Activated B cell treated with CpG ODN at 0.5 μM for 24 hours (primary cell): ENCODE measurements at regions not wholly inside any gene's neighbourhood (a gene's known extent, or its start where the extent isn't known, plus 50 kb on each side); places are given as distances from the start of the nearest gene placed in this dataset.

Experiments
- ATAC-seq: fragments of 200-7000 bp; cut with Tn5 transposase; one replicate; pipeline ENCODE4 v1.10.0; 2021; ENCODE audit warnings: low read depth, mild to moderate bottlenecking, moderate library complexity
- CTCF ChIA-PET: fragments of 350-600 bp; sonication (Branson Sonifier 250); formaldehyde crosslinking; loops from one replicate; lab custom pipeline; 2021; ENCODE audit warnings: antibody characterized with exemption; lab: Charles Lee
- POLR2A ChIA-PET: fragments of 350-600 bp; sonication (Branson Sonifier 250); formaldehyde crosslinking; loops from one replicate; lab custom pipeline; 2021; ENCODE audit warnings: antibody characterized with exemption; lab: Charles Lee
- DNase-seq: peaks from one replicate; pipeline ENCODE4 v3.0.0; 2022
- H3K27ac Mint-ChIP-seq: one replicate; pipeline ENCODE4 v1.8.0; 2020; ENCODE audit warnings: mixed read lengths
- H3K27me3 Mint-ChIP-seq: one replicate; pipeline ENCODE4 v1.8.0; 2021; ENCODE audit warnings: mixed read lengths
- H3K36me3 Mint-ChIP-seq: one replicate; pipeline ENCODE4 v1.8.0; 2021; ENCODE audit warnings: low read depth, mixed read lengths
- H3K4me1 Mint-ChIP-seq: one replicate; pipeline ENCODE4 v1.8.0; 2021; ENCODE audit warnings: mixed read lengths
- H3K4me3 Mint-ChIP-seq: one replicate; pipeline ENCODE4 v1.8.0; 2020; ENCODE audit warnings: mild to moderate bottlenecking, mixed read lengths
- H3K9me3 Mint-ChIP-seq: one replicate; pipeline ENCODE4 v1.8.0; 2020; ENCODE audit warnings: mixed read lengths
- intact Hi-C: fragments of 100-400 bp; cut with micrococcal nuclease; formaldehyde crosslinking; loops from one replicate; pipeline ENCODE4 v1.15.1; 2024
- TF ChIP-seq, protein P1 (sequence below): fragments of 200-600 bp; IDR thresholded peaks from one replicate; pipeline ENCODE4 v1.8.0; 2022; ENCODE audit warnings: antibody characterized with exemption, mild to moderate bottlenecking

DNA sequence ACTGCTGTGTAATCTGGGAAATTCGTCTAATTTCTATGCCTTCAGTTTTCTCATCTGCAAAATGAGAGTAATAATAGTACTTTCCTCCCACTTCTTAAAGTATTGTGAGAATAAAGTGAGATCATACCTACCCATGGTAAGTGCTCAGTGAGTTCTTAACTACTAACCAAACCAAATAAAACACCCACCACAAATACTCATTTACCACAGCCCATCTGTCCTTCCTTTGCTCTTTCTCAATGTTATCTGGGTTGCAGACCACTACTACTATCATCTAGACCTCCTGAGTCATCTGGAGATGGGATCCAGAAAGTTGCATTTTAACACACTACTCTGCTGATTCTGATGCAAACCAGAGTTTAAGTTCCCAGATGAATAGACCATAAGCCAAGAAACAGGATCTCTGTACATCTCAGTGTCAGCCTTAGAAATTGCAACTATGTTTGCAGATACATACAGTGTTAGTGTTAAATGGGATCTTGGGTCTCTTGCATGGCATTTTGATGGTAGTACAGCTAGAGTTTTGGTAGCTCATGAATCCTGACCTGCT lies 105.4 kb upstream of the ATP10B start:
- intact Hi-C loops, result no loop called here
- Mint-ChIP-seq H3K4me3 (no peak overlapping the region), H3K4me1 (no peaks in the 10 kb centered on the region), H3K27ac (no peak overlapping the region), H3K9me3 (no peaks in the 10 kb centered on the region), H3K36me3 (no peaks in the 10 kb centered on the region), H3K27me3 (peaks cover 2% of the 10 kb centered on the region)
- TF ChIP-seq, protein P1, sequence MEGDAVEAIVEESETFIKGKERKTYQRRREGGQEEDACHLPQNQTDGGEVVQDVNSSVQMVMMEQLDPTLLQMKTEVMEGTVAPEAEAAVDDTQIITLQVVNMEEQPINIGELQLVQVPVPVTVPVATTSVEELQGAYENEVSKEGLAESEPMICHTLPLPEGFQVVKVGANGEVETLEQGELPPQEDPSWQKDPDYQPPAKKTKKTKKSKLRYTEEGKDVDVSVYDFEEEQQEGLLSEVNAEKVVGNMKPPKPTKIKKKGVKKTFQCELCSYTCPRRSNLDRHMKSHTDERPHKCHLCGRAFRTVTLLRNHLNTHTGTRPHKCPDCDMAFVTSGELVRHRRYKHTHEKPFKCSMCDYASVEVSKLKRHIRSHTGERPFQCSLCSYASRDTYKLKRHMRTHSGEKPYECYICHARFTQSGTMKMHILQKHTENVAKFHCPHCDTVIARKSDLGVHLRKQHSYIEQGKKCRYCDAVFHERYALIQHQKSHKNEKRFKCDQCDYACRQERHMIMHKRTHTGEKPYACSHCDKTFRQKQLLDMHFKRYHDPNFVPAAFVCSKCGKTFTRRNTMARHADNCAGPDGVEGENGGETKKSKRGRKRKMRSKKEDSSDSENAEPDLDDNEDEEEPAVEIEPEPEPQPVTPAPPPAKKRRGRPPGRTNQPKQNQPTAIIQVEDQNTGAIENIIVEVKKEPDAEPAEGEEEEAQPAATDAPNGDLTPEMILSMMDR, result no peak
- DNase-seq, result no peak
- CTCF ChIA-PET, result no interaction called here
- no peak for ATAC-seq
- POLR2A ChIA-PET, result no interaction called here

DNA sequence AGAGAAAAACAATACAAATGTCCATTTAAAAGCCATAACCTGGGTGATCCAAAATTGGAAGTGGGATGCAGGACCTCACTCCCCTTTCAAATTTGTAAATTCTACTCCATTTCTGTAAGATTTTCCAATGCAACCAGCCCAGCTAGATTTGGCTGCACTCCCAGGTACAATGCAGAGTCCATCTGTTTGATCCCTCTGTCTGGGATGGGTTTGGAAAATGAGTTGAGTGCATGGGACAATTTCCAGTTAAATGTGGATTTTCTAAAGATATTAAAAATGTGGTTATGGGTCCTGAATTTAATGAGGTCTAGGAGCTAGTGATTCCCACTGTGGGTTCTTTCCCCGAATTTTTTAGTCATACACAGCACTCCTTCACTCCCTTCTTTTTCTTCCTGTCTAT lies 104.0 kb upstream of the ATP10B start:
- H3K27ac Mint-ChIP-seq, result no peak overlapping the region
- no peaks in the 10 kb centered on the region for H3K9me3 Mint-ChIP-seq
- ChIA-PET POLR2A (no interaction called here), CTCF (no interaction called here)
- intact Hi-C loops, result no loop called here
- TF ChIP-seq, protein P1, result no peak
- DNase-seq (no peak), ATAC-seq (no peak)
- no peaks in the 10 kb centered on the region for H3K36me3 Mint-ChIP-seq
- no peaks in the 10 kb centered on the region for H3K4me1 Mint-ChIP-seq
- no peak overlapping the region for H3K4me3 Mint-ChIP-seq
- H3K27me3 Mint-ChIP-seq, result no peaks in the 10 kb centered on the region

DNA sequence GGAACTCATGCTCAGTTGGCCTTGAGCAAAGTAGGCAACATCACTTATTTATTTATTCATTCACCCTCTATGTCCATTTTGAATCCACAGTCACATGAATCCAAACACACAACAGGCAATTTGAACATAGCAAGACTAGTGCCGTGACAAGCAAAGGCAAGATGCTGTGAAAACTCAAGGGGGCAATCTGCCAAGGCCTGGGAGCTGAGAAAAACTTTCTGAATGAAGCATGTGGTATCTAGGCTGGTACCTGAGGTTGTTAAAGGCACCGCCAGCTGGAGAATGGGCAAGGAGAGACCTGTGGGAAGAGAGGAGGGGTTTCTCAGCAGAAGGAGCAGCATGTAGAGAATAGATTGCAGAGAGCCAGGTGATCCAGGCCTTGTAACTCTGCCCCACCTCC lies 98.3 kb upstream of the ATP10B start:
- H3K9me3 Mint-ChIP-seq, result peaks cover 5% of the 10 kb centered on the region
- ChIA-PET POLR2A (no interaction called here), CTCF (no interaction called here)
- ATAC-seq (no peak), DNase-seq (no peak)
- no peaks in the 10 kb centered on the region for H3K36me3 Mint-ChIP-seq
- H3K4me1 Mint-ChIP-seq, result no peaks in the 10 kb centered on the region
- TF ChIP-seq, protein P1, result no peak
- no peak overlapping the region for H3K27ac Mint-ChIP-seq
- no peak overlapping the region for H3K4me3 Mint-ChIP-seq
- H3K27me3 Mint-ChIP-seq, result peaks cover under 1% of the 10 kb centered on the region
- intact Hi-C loops, result no loop called here

DNA sequence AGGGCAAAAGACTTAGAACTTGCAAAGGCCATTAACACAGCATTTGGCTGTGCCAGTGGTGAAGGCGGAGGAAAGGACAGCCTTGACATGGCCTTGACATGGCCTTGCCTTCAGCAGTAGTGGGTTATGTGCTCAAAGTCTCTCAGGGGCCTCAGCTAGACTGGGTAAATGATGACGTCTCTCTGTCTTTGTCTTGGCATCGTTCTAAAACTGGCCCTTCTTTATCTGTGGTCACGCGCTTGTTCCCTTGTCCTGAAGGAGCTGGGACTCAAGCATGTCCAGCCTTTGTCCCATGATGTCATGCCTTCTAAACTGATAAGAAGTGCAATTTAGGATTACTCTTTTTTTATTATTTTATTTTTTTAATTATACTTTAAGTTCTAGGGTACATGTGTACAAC lies 88.7 kb upstream of the ATP10B start:
- ChIA-PET CTCF (no interaction called here), POLR2A (no interaction called here)
- H3K4me1 Mint-ChIP-seq, result no peaks in the 10 kb centered on the region
- H3K36me3 Mint-ChIP-seq, result no peaks in the 10 kb centered on the region
- DNase-seq (no peak), ATAC-seq (no peak)
- no peak overlapping the region for H3K27ac Mint-ChIP-seq
- no peak overlapping the region for H3K4me3 Mint-ChIP-seq
- H3K9me3 Mint-ChIP-seq, result peaks cover 6% of the 10 kb centered on the region
- H3K27me3 Mint-ChIP-seq, result peaks cover 2% of the 10 kb centered on the region
- TF ChIP-seq, protein P1, result no peak
- intact Hi-C loops, result no loop called here

DNA sequence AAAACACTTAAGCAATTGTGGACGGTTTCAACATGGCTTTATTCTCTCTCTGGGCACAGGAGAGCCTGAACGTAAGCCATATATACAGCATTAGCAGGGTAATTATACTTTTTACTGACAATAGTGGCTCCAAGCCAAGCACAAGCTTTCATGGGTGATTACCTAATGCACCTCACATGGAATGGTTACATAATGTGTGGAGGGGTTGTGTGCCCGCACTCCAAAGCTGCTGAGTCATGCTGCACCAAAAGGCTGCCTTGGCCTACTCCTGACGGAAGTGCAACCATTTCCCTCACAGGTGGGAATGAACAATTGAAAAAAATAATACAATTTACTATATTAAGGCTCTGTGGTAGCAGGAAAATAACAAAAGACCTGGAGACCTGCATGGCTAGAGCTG lies 86.5 kb upstream of the ATP10B start:
- intact Hi-C loops, result no loop called here
- Mint-ChIP-seq H3K4me3 (no peak overlapping the region), H3K27ac (no peak overlapping the region), H3K36me3 (no peaks in the 10 kb centered on the region), H3K27me3 (no peaks in the 10 kb centered on the region), H3K4me1 (no peaks in the 10 kb centered on the region), H3K9me3 (peaks cover 3% of the 10 kb centered on the region)
- ChIA-PET CTCF (no interaction called here), POLR2A (no interaction called here)
- TF ChIP-seq, protein P1, result no peak
- no peak for DNase-seq
- no peak for ATAC-seq
